GM18867 (cell line): ENCODE measurements at regions not wholly inside any gene's neighbourhood (a gene's known extent, or its start where the extent isn't known, plus 50 kb on each side); places are given as distances from the start of the nearest gene placed in this dataset.
A peak's percentile ranks its signal among the peaks of the same experiment; 100 is the strongest.

Experiments used
- ATAC-seq: cut with Tn5 transposase; IDR thresholded peaks from one replicate; pipeline ENCODE4 v1.9.1; 2021; ENCODE audit warnings: mild to moderate bottlenecking, moderate library complexity; ENCODE audit not compliant: unreplicated experiment

GRCh38 chr7:18239212-18239611 lies 211.6 kb upstream of the PRPS1L1 start:
- ATAC-seq: no peak

- ATAC-seq: peak; percentile 80
Observed at GRCh38 chr7:18241543-18242231, 214.0 kb upstream of the PRPS1L1 start.

GRCh38 chr7:18243731-18244130 lies 216.1 kb upstream of the PRPS1L1 start:
- no peak for ATAC-seq

- ATAC-seq: no peak
Observed at GRCh38 chr7:18250133-18250532, 222.5 kb upstream of the PRPS1L1 start.

- ATAC-seq: no peak
Observed at GRCh38 chr7:18257711-18258110, 230.1 kb upstream of the PRPS1L1 start.

GRCh38 chr7:18262058-18262457 lies 233.5 kb upstream of the HDAC9 start:
- no peak for ATAC-seq

- ATAC-seq: no peak
Observed at GRCh38 chr7:18265611-18266281, 229.8 kb upstream of the HDAC9 start.

GRCh38 chr7:18268571-18268970 lies 227.0 kb upstream of the HDAC9 start:
- ATAC-seq: no peak

- no peak for ATAC-seq
Observed at GRCh38 chr7:18276380-18276779, 219.2 kb upstream of the HDAC9 start.

- no peak for ATAC-seq
Observed at GRCh38 chr7:18278316-18278715, 217.2 kb upstream of the HDAC9 start.

GRCh38 chr7:18283045-18283444 lies 212.5 kb upstream of the HDAC9 start:
- ATAC-seq: no peak

GRCh38 chr7:18287482-18287881 lies 208.1 kb upstream of the HDAC9 start:
- ATAC-seq: no peak

- no peak for ATAC-seq
Observed at GRCh38 chr7:18288322-18289037, 207.1 kb upstream of the HDAC9 start.

- ATAC-seq: no peak
Observed at GRCh38 chr7:18289788-18290187, 205.8 kb upstream of the HDAC9 start.

GRCh38 chr7:18290223-18290622 lies 205.3 kb upstream of the HDAC9 start:
- no peak for ATAC-seq

- no peak for ATAC-seq
Observed at GRCh38 chr7:18290865-18291264, 204.7 kb upstream of the HDAC9 start.

GRCh38 chr7:18292584-18292983 lies 203.0 kb upstream of the HDAC9 start:
- ATAC-seq: no peak

GRCh38 chr7:18293759-18294158 lies 201.8 kb upstream of the HDAC9 start:
- no peak for ATAC-seq

GRCh38 chr7:18294411-18294810 lies 201.1 kb upstream of the HDAC9 start:
- ATAC-seq: no peak

- no peak for ATAC-seq
Observed at GRCh38 chr7:18295781-18296423, 199.6 kb upstream of the HDAC9 start.

- no peak for ATAC-seq
Observed at GRCh38 chr7:18302097-18302496, 193.5 kb upstream of the HDAC9 start.

- no peak for ATAC-seq
Observed at GRCh38 chr7:18305866-18306265, 189.7 kb upstream of the HDAC9 start.
